HL-60 (cell line): ENCODE measurements at regions not wholly inside any gene's neighbourhood (a gene's known extent, or its start where the extent isn't known, plus 50 kb on each side); places are given as distances from the start of the nearest gene placed in this dataset.
"Not testable (repeated sequence)": the region's sequence is repeated elsewhere in the genome, so short reads cannot be mapped to it uniquely, and the experiment has no call there.

Experiments
- DNase-seq, 2 experiments: peaks; one replicate each; pipeline ENCODE4 v3.0.0-alpha.2; 2010 to 2020; ENCODE audit warnings: low read depth in 1 of 2, low spot score in 1 of 2
- H3K27ac ChIP-seq: fragments of 250-450 bp; sonication (Bioruptor Pico); replicated peaks from 2 replicates; pipeline ENCODE4 v1.5.1; 2020; ENCODE audit warnings: mild to moderate bottlenecking, moderate library complexity
- H3K27me3 ChIP-seq: fragments of 250-450 bp; sonication (Bioruptor Pico); 2 replicates; pipeline ENCODE4 v1.5.1; 2021; ENCODE audit warnings: mild to moderate bottlenecking, moderate library complexity; ENCODE audit not compliant: insufficient read depth, poor library complexity, severe bottlenecking
- H3K4me3 ChIP-seq: replicated peaks from 2 replicates; pipeline ENCODE4 v1.5.1; 2011; ENCODE audit warnings: mild to moderate bottlenecking, control low read depth, low read length; ENCODE audit not compliant: insufficient read depth
- CTCF ChIP-seq: IDR thresholded peaks from one replicate; pipeline ENCODE4 v1.5.1; 2011; ENCODE audit warnings: low read length, control low read depth, inconsistent platforms; ENCODE audit not compliant: insufficient read depth
- GABPA ChIP-seq: IDR thresholded peaks from 2 replicates; pipeline ENCODE4 v1.6.1; 2012; ENCODE audit warnings: low read depth
- POLR2AphosphoS5 ChIP-seq: IDR thresholded peaks from 2 replicates; pipeline ENCODE4 v1.6.1; 2012; ENCODE audit warnings: low read depth
- REST ChIP-seq: IDR thresholded peaks from 2 replicates; pipeline ENCODE4 v1.6.1; 2012; ENCODE audit warnings: low read depth; ENCODE audit not compliant: insufficient replicate concordance
- SPI1 ChIP-seq: IDR thresholded peaks from 2 replicates; pipeline ENCODE4 v1.6.1; 2012; ENCODE audit warnings: low read depth, mild to moderate bottlenecking, borderline replicate concordance

DNA sequence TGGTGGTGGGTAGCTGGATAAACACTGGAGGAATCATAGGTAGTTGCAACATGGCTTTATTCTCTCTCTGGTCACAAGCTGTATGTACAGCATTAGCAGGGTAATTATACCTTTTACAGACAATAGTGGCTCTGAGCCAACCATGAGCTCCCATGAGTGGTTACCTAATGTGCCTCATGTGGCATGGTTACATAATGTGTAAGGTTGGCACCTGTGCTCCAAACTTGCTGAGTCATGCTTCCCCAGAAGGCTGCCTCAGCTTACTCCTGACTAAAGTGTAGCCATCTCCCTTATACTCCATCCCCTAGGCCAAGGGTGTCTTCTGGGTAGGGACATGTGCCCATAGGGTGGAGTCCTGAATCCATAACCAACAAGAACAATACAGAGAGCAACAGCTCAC, 345.3 kb upstream of the SEMA3C start:
- DNase-seq: no peak
- no peaks in the 10 kb centered on the region for H3K27me3 ChIP-seq
- no peak overlapping the region for H3K27ac ChIP-seq
- TF ChIP-seq POLR2AphosphoS5: no peak
- no peak for TF ChIP-seq GABPA
- TF ChIP-seq REST: no peak
- no peak for TF ChIP-seq SPI1
- TF ChIP-seq CTCF: no peak
- H3K4me3 ChIP-seq: no peak overlapping the region

DNA sequence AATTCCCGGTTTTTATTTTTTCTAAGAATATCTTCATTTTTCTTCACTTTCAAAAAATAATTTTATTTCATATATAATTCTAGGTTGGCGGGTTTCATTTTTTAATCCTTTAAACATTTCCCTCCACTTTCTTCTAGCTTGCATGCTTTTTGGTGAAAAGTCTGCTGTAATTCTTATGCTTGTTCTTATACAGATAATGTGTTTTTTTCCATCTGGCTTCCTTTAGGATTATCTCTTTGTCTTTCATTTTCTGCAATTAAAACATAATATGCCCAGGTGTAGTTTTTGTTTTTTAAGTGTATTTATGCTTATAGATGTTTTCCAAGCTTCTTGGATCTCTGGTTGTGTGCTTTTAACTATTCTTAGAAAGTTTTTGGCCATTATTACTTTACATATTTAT, 341.3 kb upstream of the SEMA3C start:
- no peak for TF ChIP-seq REST
- H3K4me3 ChIP-seq: no peak overlapping the region
- no peak overlapping the region for H3K27ac ChIP-seq
- no peaks in the 10 kb centered on the region for H3K27me3 ChIP-seq
- no peak for DNase-seq

- H3K27me3 ChIP-seq: no peaks in the 10 kb centered on the region
- no peak overlapping the region for H3K27ac ChIP-seq
- no peak for DNase-seq
- no peak overlapping the region for H3K4me3 ChIP-seq
- TF ChIP-seq GABPA (no peak), REST (no peak), SPI1 (no peak), CTCF (no peak), POLR2AphosphoS5 (no peak)
These were observed 338.1 kb upstream of the SEMA3C start for GRCh38 chr7:81256991-81257390.

GRCh38 chr7:81248420-81248819, 329.6 kb upstream of the SEMA3C start:
- Histone ChIP-seq H3K4me3 (no peak overlapping the region), H3K27me3 (no peaks in the 10 kb centered on the region), H3K27ac (no peak overlapping the region)
- no peak for TF ChIP-seq CTCF
- no peak for TF ChIP-seq SPI1
- no peak for TF ChIP-seq REST
- no peak for TF ChIP-seq GABPA
- TF ChIP-seq POLR2AphosphoS5: no peak
- DNase-seq: no peak

- not testable (repeated sequence) for H3K27ac ChIP-seq, H3K27me3 ChIP-seq, DNase-seq, H3K4me3 ChIP-seq
These were observed 328.5 kb upstream of the SEMA3C start for GRCh38 chr7:81247364-81247763.
